NCI-H1048 (cell line): ENCODE measurements at regions not wholly inside any gene's neighbourhood (a gene's known extent, or its start where the extent isn't known, plus 50 kb on each side); places are given as distances from the start of the nearest gene placed in this dataset.

Experiments
- DNase-seq: peaks from one replicate; lab custom pipeline; 2025; lab: John Stamatoyannopoulos, UW

- no peak for DNase-seq
Observed at GRCh38 chr18:26700728-26701127, 152.4 kb upstream of the KCTD1 start.

- no peak for DNase-seq
Observed at GRCh38 chr18:26700201-26700600, 151.8 kb upstream of the KCTD1 start.

DNA sequence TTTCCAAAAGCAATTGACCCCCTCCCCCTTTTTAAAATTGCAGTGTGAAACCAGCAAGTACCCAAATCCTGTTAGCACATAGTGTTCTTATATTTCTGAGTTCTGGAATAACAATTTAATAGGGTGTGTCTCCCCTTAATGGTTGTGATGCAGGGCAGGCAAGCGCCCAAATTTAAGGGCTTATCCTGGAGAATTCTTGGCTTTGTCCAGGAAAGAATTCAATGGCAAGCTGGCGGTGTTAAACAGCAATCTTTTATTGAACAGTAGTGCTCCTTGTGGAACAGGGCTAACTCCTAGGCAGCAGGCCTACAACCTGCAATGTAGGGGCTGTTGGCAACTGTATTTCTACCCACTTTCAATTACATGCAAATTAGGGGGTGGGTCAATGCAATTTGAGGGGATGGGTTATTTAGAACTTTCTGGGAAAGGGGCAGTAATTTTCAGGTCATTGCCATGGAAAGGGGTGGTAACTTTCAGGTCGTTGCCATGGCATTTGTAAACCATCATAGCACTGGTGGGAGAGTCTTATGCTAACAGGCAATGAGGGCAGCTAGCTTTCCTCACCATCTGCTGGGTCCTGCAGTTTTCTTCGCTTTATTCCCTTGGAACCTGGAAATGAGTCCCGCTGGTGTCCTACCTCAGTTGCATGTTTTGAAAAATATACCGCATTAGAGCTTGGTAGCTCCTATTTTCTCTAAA is 149.0 kb upstream of the KCTD1 start:
- no peak for DNase-seq

- no peak for DNase-seq
Observed at GRCh38 chr18:26696786-26697185, 148.4 kb upstream of the KCTD1 start.

- no peak for DNase-seq
Observed at GRCh38 chr18:26696308-26696707, 148.0 kb upstream of the KCTD1 start.

DNA sequence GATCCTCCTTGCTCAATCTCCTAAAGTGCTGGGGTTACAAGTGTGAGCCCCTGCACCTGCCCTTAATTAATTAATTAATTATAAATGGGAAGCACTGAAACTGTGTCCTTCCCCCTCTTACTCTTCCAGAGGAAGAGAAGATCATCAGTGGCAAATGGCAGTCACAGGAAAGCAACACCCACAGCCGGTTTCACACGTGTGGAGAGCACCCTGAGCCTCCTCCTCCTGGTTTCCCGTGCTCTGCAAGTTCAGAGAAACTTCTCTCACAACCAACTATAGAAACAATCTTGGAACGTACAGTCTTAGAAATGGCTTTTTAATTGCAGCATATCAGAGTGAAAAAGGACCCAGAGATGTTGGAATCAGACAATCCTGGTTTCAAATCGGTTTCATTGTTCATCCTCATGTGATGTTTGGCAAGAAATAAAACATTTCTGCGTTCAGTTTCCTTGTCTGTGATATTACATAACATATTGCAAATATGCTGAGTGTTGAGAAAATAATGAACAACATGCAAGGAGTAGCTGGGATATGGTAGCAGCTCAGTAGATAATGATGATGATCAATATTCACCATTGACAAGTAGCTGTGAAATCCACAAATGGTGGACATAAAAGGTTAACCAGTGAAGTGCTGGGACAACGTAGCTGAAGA is 141.0 kb upstream of the KCTD1 start:
- DNase-seq, result no peak

DNA sequence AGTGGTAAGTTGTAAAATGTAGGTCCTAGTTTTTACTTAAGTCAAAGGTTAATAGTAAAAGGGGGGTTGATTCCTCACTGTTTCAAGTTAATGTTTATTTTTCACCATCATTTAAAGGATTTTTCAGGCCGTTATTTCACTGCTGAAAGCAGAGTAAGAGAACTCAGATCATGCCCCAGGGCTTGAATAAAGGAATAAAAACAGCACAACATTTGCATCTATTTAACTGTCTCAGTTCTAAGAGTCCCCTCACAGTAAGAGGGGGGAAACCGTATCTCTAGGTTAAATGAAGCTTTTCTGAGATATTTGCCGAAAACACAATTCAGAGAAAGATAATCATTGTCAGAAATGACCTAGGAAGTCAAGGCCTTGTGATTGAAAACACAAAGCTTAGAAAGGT is 138.2 kb upstream of the KCTD1 start:
- DNase-seq, result no peak

DNA sequence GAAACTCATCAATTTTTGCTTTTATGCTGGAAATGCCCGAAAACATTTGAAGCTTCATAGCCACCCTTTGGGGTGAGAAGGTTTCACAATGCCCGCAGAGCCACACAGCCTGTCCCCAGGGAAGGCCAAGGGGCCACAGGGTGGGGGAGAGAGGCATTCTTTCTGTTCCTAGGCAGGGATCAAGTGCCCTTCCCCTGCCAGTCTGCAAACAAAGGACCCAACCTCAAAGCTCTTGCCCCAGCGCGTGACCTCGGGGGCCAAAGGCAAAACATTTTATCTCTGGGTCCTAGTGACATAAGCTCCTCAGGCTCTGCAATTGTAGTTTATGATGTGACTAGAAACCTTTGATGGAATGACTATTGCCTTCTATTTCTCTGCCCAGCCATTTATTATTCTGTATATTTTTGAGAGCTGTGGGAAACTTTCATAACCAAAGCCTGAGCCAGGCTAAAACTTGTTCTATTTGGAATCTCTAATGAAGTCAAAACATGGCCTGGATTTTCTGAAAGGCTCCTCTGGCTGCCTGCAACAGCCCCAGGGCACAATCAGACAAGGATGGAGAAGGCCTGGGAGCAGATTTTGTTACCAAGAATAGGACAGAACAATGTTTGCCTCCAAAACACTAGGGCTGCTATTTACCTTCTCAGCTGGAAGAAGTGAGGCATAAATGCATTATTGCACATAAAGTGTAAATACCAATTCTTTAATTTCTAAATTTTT is 137.2 kb upstream of the KCTD1 start:
- no peak for DNase-seq

- DNase-seq, result no peak
Observed at GRCh38 chr18:26677957-26678356, 129.6 kb upstream of the KCTD1 start.

DNA sequence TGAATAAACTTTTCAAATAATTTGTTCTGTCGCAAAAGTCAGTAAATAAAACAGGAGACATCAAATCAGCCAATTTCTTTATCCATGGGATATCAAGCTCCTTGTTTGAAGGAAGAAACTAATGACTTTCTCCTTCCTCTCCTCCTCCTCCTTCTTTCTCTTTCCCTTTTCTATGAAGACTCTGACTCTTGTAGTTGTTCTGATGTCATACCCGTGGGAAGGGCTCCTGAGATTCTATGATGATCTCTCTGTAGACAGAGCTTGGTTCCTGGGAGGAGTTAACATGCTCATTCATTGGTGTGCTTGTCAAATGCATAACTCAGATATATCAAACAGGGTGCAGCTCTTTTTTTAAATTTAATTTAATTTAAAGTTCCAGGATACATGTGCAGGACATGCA is 118.7 kb upstream of the KCTD1 start:
- DNase-seq, result no peak

- no peak for DNase-seq
Observed at GRCh38 chr18:26662996-26663395, 114.6 kb upstream of the KCTD1 start.

- no peak for DNase-seq
Observed at GRCh38 chr18:26657631-26658581, 109.6 kb upstream of the KCTD1 start.

DNA sequence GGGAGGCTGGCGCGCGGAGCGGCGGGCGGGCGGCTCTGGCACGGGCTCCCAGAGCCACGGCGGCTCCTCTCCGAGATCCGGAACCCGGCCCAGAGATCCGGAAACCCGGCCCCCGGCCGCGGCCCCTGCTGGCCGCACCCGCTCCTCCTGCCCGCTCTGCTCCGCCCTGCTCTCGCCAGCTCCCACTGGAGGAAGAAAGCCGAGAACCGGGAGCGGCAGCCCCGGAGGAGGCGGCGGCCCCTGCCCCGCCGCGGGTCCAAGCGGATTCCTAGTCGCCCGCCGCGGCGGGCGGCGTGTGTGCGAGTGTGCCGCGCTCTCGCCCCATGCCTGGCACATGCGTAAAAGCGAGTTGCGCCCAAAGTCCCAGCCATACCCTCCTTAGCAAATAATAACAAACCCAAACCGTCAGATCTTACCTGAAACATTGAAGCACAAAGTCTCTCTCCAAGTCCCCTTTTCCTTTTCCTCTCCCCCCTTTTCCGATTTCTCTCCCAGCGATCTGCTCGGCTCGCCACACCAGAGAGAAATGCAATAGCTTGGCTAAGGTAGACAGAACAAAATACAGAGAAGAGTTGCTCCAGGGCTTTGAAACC is 108.7 kb upstream of the KCTD1 start:
- peak; percentile 13 for DNase-seq

DNA sequence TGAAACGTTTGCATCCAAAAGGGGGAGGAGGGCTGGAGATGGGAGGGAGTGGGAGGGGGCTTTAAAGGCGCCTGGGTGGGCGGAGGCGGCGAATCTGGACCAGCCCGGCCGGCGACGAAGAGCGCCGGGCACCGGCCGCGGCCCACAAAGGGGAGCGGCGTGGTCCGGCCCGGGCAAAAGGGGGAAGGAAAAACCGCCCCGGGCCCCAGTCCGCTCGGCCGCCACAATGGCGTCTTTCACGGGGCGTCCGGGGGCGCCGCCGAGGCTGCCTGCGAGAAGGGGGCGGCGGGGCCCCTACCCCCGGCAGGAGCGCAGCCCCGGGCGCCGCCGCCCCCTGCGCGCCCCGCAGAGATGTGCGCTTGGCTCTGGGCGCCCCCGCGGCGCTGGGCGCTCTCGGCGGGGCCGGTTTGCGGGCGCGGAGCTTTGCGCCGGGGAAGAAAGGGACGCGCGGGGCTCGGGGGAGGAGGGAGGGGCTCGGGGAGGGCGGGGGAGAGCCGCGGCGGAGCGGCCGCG is 108.1 kb upstream of the KCTD1 start:
- no peak for DNase-seq

- peak; percentile 81 for DNase-seq
Observed at GRCh38 chr18:26655525-26656430, 107.4 kb upstream of the KCTD1 start.

DNA sequence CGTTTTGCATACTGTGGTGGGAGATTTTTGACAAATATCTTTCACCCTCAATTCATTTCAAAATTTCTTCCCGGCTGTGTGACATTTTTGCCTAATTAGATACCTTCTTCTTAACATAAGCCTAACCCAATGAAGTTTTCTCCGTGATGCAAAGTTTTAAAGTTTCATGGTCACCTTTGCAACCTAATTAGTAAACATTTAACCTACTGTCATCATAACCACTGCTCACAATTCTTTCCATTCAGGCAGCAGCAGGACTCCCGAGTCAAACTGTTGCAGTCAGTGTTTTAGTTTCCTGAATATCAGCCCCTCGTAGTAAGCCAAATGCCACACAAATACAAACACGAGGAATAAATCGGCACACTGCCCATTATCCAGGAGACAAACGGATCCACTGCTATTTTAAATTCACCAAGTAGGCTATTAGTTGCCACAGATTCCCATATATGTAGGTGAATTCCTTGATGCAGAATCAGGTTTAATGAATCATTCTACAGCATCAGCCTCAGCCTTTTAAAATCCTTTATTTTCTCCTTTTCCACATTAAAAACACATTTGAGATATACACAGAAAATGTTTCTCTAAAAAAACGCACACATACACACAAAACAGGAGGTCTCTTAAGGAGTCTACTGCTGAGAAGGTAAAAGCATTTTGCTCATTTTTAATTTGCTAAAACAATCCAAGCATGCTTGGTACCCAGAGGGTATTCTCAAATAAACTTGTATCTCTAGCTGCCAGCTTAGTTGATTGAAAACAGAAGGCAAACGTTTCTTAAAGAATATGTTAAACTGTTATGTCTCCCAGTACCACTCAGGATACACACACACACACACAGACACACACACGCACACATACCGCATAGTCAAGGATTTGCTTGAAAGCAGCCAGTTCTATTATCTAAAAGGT is 106.5 kb upstream of the KCTD1 start:
- no peak for DNase-seq

DNA sequence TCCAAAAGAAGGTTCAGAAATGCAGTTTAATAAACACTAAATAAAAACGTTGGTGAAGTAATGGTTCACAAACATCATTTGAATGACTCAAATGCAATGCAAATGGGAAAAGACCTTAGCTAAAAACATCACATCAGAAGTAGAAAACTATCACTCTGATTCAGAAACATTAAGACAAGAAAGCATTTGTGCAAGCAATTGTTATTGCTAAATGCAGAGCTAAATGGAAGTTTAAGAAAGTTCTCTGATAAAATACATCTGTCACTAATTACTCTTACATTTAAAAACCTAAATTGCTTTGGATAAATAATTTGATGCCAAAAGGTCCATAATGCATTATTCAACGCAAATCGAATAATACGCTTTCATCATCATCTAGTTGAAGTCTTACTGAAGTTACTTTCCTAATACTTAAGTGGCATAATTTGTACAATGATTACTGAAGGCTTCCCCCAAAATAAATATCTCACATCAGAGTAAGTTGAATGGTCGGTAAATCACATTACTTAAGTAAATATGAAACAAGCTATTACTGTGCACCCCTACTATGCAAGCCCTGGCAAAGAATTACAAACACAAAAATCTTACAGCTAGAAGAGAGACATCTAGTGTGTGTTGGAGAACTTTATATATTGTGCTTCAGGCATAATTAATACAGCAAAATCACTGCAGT is 105.7 kb upstream of the KCTD1 start:
- DNase-seq, result no peak

- peak; percentile 86 for DNase-seq
Observed at GRCh38 chr18:26652501-26652900, 104.1 kb upstream of the KCTD1 start.
